ENCODE measurements at regions not wholly inside any gene's neighbourhood (a gene's known extent, or its start where the extent isn't known, plus 50 kb on each side); places are given as distances from the start of the nearest gene placed in this dataset.
A peak's percentile ranks its signal among the peaks of the same experiment; 100 is the strongest.
"Not testable (repeated sequence)": the region's sequence is repeated elsewhere in the genome, so short reads cannot be mapped to it uniquely, and the experiment has no call there.

DNA sequence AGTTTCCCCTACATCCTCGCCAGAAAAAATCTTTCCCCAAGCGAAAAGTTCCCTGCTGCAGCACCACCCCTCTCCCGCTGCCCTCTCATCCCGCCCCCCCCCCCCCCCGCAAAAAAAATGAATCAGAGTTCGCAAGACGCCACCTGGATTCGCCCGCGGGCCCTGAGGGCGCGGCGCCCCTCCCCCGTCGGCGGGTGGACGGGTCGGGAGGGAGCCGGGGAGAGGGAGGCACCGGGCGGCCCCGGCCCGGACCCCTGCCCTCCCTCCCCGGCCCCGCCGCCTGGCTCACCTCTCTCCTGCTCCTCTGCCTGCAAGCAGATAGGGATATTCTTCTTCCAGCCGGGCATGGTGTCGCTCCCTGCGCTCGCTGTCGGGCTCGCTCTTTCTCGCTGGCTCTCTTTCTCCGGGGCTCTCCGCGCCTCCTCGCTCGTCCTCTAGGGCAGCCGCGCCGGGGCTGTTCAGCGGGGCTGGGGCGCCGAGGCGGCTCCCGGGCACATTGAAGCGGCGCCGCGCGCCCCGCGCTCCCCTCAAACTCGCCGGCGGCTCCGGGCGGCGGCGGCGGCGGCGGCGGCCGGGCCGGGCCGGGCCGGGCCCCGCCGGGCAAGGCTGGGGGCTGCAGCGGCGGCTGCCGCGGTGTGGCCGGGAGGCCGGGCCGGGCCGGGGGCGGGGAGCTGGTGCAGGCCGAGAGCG is 200.3 kb upstream of the CAND1 start:
- no peaks in the 10 kb centered on the region for H3K9me3 ChIP-seq (ENCODE audit: control insufficient read depth, insufficient read depth, low read length)
- H3K27ac ChIP-seq (ENCODE audit: low read length), result no peak overlapping the region
- H3K4me1 ChIP-seq (ENCODE audit: control insufficient read depth, insufficient read depth, low read length), result peaks cover 2% of the 10 kb centered on the region; the same call in 1 of the 2 replicates
- H3K4me3 ChIP-seq (ENCODE audit: low read length), result peak overlapping the region; percentile 83
- no peaks in the 10 kb centered on the region for H3K36me3 ChIP-seq (ENCODE audit: control insufficient read depth, insufficient read depth, low read length)
- H3K27me3 ChIP-seq (ENCODE audit: control insufficient read depth, insufficient read depth, low read length), result no peaks in the 10 kb centered on the region; the same call in 1 of the 2 replicates
- DNase-seq (ENCODE audit: low read depth, low spot score), result no peak
- WGBS (ENCODE audit: insufficient coverage, insufficient read length), result no CpG with 5 or more reads among the region's 81 CpGs

DNA sequence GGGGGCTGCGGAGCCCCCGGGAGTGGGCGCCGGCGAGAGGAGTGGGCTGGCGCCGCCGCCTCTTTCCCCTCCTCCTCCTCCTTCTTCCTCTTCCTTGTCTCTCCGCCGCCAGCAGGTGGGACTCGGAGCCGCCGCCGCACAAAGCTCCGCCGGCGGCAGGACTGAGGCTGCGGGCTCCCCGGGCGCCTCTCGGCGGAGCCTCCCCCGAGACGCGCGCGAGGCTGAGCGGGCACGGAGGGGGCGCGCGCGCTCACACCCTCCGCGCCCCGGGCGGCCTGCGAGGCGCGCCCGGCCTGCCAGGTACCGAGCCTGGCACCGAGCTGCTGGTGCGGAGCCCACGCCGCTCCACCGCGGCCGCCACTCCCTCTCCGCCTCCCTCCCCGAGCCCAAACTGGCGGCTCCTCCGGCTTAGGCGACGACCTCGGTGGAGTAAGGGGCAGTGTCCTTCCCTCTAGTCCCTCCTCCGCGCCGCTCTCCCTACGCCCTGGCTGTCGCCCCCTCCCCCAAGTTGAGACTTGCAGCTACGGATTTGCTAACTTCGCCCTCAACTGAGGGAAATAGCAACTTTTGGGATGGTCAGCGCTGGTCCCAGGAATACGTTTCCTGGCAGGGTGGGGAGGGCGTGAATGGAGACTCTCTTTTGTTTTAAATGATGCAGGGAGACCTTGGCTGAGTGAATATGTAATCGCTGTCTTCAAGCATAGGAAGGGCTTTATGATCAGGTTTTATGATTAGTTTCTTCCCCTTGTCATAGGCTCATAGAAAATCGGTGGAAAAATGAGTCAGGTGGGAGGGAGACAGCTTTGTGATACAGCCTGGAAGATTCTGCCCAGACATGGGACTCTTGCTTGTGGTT is 199.5 kb upstream of the CAND1 start:
- DNase-seq (ENCODE audit: low read depth, low spot score), result no peak

DNA sequence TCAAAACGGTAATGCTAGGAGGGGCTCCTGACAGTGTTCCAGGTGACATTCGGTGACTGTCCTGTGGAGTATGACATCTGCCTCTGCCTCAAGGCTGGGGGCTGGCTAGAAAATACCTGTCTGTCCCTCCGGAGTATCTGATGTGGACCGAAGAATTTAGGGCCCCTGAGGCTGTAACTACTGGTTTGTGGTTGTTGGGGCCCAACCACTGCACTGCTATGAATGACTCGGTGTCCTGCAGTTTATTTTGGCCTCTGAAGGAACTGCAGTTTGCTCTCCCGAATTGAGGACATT is 198.9 kb upstream of the CAND1 start:
- no peak overlapping the region for H3K27ac ChIP-seq (ENCODE audit: low read length)
- H3K4me3 ChIP-seq (ENCODE audit: low read length), result no peak overlapping the region; the same call in 1 of the 2 replicates
- WGBS (ENCODE audit: insufficient coverage, insufficient read length), result no CpG with 5 or more reads among the region's 6 CpGs
- H3K36me3 ChIP-seq (ENCODE audit: control insufficient read depth, insufficient read depth, low read length), result no peaks in the 10 kb centered on the region
- H3K27me3 ChIP-seq (ENCODE audit: control insufficient read depth, insufficient read depth, low read length), result no peaks in the 10 kb centered on the region; the same call in 1 of the 2 replicates
- H3K9me3 ChIP-seq (ENCODE audit: control insufficient read depth, insufficient read depth, low read length), result no peaks in the 10 kb centered on the region
- no peak for DNase-seq (ENCODE audit: low read depth, low spot score)
- peaks cover 2% of the 10 kb centered on the region; the same call in 1 of the 2 replicates for H3K4me1 ChIP-seq (ENCODE audit: control insufficient read depth, insufficient read depth, low read length)

More for the DNA sequence above, 199.5 kb upstream of the CAND1 start:
- Histone ChIP-seq H3K27ac (ENCODE audit: low read length) (no peak overlapping the region), H3K4me3 (ENCODE audit: low read length) (peak overlapping the region; percentile 83; the same call in 1 of the 2 replicates), H3K27me3 (ENCODE audit: control insufficient read depth, insufficient read depth, low read length) (no peaks in the 10 kb centered on the region; the same call in 1 of the 2 replicates), H3K4me1 (ENCODE audit: control insufficient read depth, insufficient read depth, low read length) (peaks cover 2% of the 10 kb centered on the region; the same call in 1 of the 2 replicates), H3K9me3 (ENCODE audit: control insufficient read depth, insufficient read depth, low read length) (no peaks in the 10 kb centered on the region), H3K36me3 (ENCODE audit: control insufficient read depth, insufficient read depth, low read length) (no peaks in the 10 kb centered on the region)
- WGBS (ENCODE audit: insufficient coverage, insufficient read length), result no CpG with 5 or more reads among the region's 68 CpGs

DNA sequence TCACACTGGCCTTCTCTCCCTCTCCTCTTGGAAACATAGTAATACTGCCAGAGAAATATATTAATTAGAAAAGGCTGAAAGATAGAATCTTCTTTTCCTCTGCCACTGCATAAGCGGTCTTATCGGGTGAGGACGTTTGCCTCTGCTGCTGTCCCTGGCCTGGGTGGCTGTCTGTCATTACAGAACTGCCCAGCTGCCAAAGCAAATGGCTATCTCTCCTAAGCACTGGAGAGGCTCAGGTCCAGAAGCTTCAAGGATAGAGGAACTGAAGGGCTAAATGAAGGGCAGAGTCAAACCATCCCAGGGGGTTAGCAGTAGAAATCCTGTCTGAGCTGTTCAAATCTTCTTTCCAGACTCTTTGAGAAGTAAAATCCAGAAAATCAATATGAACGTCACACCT is 198.6 kb upstream of the CAND1 start:
- Histone ChIP-seq H3K9me3 (ENCODE audit: control insufficient read depth, insufficient read depth, low read length) (no peaks in the 10 kb centered on the region), H3K27me3 (ENCODE audit: control insufficient read depth, insufficient read depth, low read length) (no peaks in the 10 kb centered on the region; the same call in 1 of the 2 replicates), H3K4me3 (ENCODE audit: low read length) (no peak overlapping the region), H3K36me3 (ENCODE audit: control insufficient read depth, insufficient read depth, low read length) (no peaks in the 10 kb centered on the region), H3K4me1 (ENCODE audit: control insufficient read depth, insufficient read depth, low read length) (peaks cover 2% of the 10 kb centered on the region; the same call in 1 of the 2 replicates), H3K27ac (ENCODE audit: low read length) (no peak overlapping the region)
- whole genome bisulfite sequencing (ENCODE audit: insufficient coverage, insufficient read length), result no CpG with 5 or more reads among the region's 4 CpGs
- no peak for DNase-seq (ENCODE audit: low read depth, low spot score)

DNA sequence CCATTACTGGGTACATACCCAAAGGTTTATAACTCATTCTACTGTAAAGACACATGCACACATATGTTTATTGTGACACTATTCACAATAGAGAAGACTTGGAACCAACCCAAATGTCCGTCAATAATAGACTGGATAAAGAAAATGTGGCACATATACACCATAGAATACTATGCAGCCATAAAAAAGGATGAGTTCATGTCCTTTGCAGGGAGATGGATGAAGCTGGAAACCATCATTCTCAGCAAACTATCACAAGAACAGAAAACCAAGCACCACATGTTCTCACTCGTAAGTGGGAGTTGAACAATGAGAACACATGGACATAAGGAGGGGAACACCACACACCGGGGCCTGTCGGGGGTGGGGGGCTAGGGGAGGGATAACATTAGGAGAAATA is 196.9 kb upstream of the CAND1 start:
- WGBS (ENCODE audit: insufficient coverage, insufficient read length), result no CpG with 5 or more reads among the region's 4 CpGs
- H3K4me1 ChIP-seq (ENCODE audit: control insufficient read depth, insufficient read depth, low read length); H3K4me3 ChIP-seq (ENCODE audit: low read length); H3K27ac ChIP-seq (ENCODE audit: low read length); H3K9me3 ChIP-seq (ENCODE audit: control insufficient read depth, insufficient read depth, low read length); DNase-seq (ENCODE audit: low read depth, low spot score); H3K27me3 ChIP-seq (ENCODE audit: control insufficient read depth, insufficient read depth, low read length); H3K36me3 ChIP-seq (ENCODE audit: control insufficient read depth, insufficient read depth, low read length): not testable (repeated sequence)

DNA sequence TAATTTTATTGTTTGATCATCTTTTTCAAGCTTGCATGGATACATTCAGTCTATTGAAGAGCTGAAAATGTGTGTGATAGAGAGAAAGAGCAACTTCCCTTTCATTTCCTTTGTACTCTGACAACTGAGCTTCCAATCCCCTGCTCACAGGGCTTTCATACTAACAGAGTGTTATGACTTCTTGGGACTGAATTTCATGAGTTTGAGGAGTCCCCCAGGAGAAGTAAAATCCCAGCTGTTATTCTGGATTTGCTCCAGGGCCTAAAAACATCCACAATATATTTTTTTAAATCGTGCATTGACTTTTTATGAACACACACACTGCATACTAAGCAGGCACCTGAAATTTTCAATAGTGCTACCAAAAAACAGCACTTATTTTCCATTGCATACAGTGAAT is 195.8 kb upstream of the CAND1 start:
- WGBS (ENCODE audit: insufficient coverage, insufficient read length), result no CpG with 5 or more reads among the region's 1 CpG
- no peaks in the 10 kb centered on the region for H3K9me3 ChIP-seq (ENCODE audit: control insufficient read depth, insufficient read depth, low read length)
- no peaks in the 10 kb centered on the region for H3K27me3 ChIP-seq (ENCODE audit: control insufficient read depth, insufficient read depth, low read length)
- DNase-seq (ENCODE audit: low read depth, low spot score), result no peak
- peaks cover 2% of the 10 kb centered on the region; the same call in 1 of the 2 replicates for H3K4me1 ChIP-seq (ENCODE audit: control insufficient read depth, insufficient read depth, low read length)
- H3K27ac ChIP-seq (ENCODE audit: low read length), result no peak overlapping the region
- no peak overlapping the region for H3K4me3 ChIP-seq (ENCODE audit: low read length)
- H3K36me3 ChIP-seq (ENCODE audit: control insufficient read depth, insufficient read depth, low read length), result no peaks in the 10 kb centered on the region

DNA sequence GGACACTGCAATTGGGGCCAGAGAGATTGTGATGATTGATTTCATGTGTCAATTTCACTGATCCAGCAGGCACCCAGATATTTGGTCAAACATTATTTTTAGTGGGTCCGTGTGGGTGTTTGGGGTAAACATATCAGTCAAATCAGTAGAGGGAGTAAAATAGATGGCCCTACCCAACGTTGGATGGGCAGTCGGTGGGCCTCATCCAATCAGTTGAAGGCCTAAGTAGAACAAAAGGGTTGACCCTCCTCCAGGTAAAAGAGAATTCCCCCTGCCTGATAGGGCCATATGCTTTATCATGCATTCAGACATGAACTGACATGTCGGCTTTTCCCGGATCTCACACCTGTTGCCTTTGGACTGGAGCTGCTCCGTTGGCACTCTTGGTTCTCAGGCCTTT is 195.1 kb upstream of the CAND1 start:
- peaks cover 2% of the 10 kb centered on the region; the same call in 1 of the 2 replicates for H3K4me1 ChIP-seq (ENCODE audit: control insufficient read depth, insufficient read depth, low read length)
- no peak overlapping the region for H3K27ac ChIP-seq (ENCODE audit: low read length)
- H3K4me3 ChIP-seq (ENCODE audit: low read length), result no peak overlapping the region
- WGBS (ENCODE audit: insufficient coverage, insufficient read length), result no CpG with 5 or more reads among the region's 6 CpGs
- DNase-seq (ENCODE audit: low read depth, low spot score), result no peak
- H3K27me3 ChIP-seq (ENCODE audit: control insufficient read depth, insufficient read depth, low read length), result no peaks in the 10 kb centered on the region
- H3K9me3 ChIP-seq (ENCODE audit: control insufficient read depth, insufficient read depth, low read length), result no peaks in the 10 kb centered on the region
- no peaks in the 10 kb centered on the region for H3K36me3 ChIP-seq (ENCODE audit: control insufficient read depth, insufficient read depth, low read length)

DNA sequence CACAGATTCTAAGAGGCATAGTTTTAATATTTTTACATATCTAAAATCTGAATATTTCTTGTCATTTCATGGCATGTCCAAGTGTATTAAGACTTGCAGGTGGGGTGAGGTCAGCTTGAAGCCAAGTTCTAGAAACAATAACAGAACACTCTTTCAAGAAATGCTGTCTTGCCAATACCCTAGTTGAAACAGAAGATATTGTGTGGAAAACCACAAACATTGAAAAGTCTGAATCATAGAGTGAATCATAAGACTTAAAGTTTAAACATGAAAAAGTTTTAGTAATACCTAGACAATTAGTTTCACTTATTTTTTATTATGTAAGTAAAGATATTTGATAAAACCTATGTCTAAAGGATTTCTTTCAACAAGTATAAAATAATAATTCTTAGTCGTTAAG is 191.5 kb upstream of the CAND1 start:
- Histone ChIP-seq H3K27me3 (ENCODE audit: control insufficient read depth, insufficient read depth, low read length) (no peaks in the 10 kb centered on the region), H3K4me1 (ENCODE audit: control insufficient read depth, insufficient read depth, low read length) (no peaks in the 10 kb centered on the region), H3K4me3 (ENCODE audit: low read length) (no peak overlapping the region), H3K36me3 (ENCODE audit: control insufficient read depth, insufficient read depth, low read length) (no peaks in the 10 kb centered on the region), H3K27ac (ENCODE audit: low read length) (no peak overlapping the region), H3K9me3 (ENCODE audit: control insufficient read depth, insufficient read depth, low read length) (no peaks in the 10 kb centered on the region)
- no peak for DNase-seq (ENCODE audit: low read depth, low spot score)
- WGBS (ENCODE audit: insufficient coverage, insufficient read length), result no CpG with 5 or more reads among the region's 1 CpG

DNA sequence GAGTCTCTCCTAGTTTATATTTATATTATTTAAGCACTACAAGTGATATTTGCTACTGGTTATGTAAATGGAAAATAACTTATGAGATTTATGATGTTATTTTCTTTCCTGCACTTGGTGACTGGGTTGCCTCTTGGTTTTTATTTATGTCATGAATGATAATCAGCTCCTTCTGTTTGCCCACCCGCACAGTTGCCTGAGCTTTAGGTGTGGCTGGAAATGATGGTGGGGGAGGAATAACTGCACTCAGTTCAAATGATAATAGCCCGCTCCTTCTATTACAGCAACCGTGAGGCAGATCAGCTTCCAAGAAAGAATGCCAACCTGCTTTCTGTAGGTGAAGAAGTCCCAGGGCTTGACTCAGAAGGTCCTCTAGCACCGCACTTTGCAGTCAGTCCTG is 190.2 kb upstream of the CAND1 start:
- no peaks in the 10 kb centered on the region for H3K36me3 ChIP-seq (ENCODE audit: control insufficient read depth, insufficient read depth, low read length)
- H3K9me3 ChIP-seq (ENCODE audit: control insufficient read depth, insufficient read depth, low read length), result no peaks in the 10 kb centered on the region
- no peak for DNase-seq (ENCODE audit: low read depth, low spot score)
- whole genome bisulfite sequencing (ENCODE audit: insufficient coverage, insufficient read length), result no CpG with 5 or more reads among the region's 4 CpGs
- no peaks in the 10 kb centered on the region for H3K27me3 ChIP-seq (ENCODE audit: control insufficient read depth, insufficient read depth, low read length)
- H3K4me1 ChIP-seq (ENCODE audit: control insufficient read depth, insufficient read depth, low read length), result no peaks in the 10 kb centered on the region
- no peak overlapping the region for H3K4me3 ChIP-seq (ENCODE audit: low read length)
- H3K27ac ChIP-seq (ENCODE audit: low read length), result no peak overlapping the region

DNA sequence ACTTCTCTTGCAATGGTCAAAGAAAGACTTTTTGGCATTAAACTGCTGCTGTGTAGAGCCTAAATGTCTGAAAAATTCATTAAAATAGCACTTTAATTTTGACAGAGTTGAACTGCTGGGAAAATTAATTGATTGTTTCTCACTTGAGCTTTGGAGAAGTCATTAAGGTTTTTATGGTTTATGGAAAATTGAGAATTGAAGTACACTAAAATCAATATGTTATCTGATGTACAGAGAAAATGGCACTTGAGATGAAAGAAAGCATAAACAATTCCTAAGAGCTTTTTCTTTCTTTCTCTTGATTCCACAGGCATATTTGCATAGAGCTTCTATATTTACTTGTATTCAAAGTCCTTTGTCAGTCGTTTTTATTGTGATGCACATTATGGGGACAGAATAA is 188.5 kb upstream of the CAND1 start:
- no CpG with 5 or more reads among the region's 1 CpG for WGBS (ENCODE audit: insufficient coverage, insufficient read length)
- Histone ChIP-seq H3K4me1 (ENCODE audit: control insufficient read depth, insufficient read depth, low read length) (no peaks in the 10 kb centered on the region), H3K27ac (ENCODE audit: low read length) (no peak overlapping the region), H3K9me3 (ENCODE audit: control insufficient read depth, insufficient read depth, low read length) (no peaks in the 10 kb centered on the region), H3K36me3 (ENCODE audit: control insufficient read depth, insufficient read depth, low read length) (no peaks in the 10 kb centered on the region), H3K4me3 (ENCODE audit: low read length) (no peak overlapping the region), H3K27me3 (ENCODE audit: control insufficient read depth, insufficient read depth, low read length) (no peaks in the 10 kb centered on the region)
- no peak for DNase-seq (ENCODE audit: low read depth, low spot score)
